ENCODE measurements at regions not wholly inside any gene's neighbourhood (a gene's known extent, or its start where the extent isn't known, plus 50 kb on each side); places are given as distances from the start of the nearest gene placed in this dataset.

DNA sequence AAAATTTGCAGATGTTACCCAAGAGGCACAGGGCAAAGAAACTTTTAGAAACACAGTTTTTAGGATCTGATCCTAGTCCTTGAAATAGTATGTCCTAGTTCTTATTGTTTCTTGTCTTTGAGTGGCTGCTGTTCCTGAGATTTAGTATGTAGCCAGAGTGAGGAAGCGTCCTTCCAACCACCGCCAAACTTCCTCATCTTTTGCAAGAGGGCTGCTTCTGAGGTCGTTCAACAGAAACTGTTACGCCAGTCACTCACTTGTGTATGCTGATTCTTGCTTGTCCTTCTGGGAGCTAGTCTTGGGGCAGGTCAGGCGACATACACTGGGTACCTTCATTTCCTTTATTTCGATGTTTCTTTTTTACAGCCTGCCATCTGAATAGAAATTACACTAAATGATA, 577.3 kb upstream of the ZNF717 start:
- FAIRE-seq (no peak), DNase-seq (ENCODE audit: insufficient read length, low spot score) (no peak)

DNA sequence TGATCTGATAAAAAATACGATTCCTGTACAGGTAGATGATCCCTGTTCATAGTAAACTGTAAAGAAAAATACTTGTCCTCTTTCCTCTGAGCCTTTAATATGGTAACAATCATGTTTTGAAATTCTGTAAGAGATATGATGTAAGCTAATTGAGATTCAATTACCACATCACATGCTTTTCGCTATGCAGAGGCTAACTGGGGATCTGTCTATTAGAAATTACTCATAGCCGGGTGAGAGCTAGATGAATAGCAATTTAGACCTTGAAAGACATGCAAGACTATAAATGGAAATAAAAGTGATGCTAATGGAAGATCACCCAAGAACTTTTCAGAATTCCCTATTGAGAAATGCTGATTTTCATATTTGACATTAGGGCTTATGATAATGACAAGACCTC, 579.9 kb upstream of the ZNF717 start:
- FAIRE-seq (no peak), DNase-seq (ENCODE audit: insufficient read length, low spot score) (no peak)
- no peak for TF ChIP-seq POLR2AphosphoS5 (IDR thresholded peaks at IDR 0.05; ENCODE audit: low read depth, low read length)

More for the DNA sequence above, 577.3 kb upstream of the ZNF717 start:
- TF ChIP-seq POLR2A (IDR thresholded peaks at IDR 0.05; ENCODE audit: low read depth, low read length) = no peak
- no peak for TF ChIP-seq POU2F2 (IDR thresholded peaks at IDR 0.05; ENCODE audit: low read depth, low read length)
- no peak for TF ChIP-seq TAF1 (IDR thresholded peaks at IDR 0.05; ENCODE audit: low read depth, low read length)
- no peak for TF ChIP-seq POLR2AphosphoS5 (IDR thresholded peaks at IDR 0.05; ENCODE audit: low read depth, low read length)
- no peak for TF ChIP-seq PAX5 (IDR thresholded peaks at IDR 0.05; ENCODE audit: insufficient read depth, low read length, severe bottlenecking)
- no peak for TF ChIP-seq SPI1 (IDR thresholded peaks at IDR 0.05; ENCODE audit: low read depth, low read length)

DNA sequence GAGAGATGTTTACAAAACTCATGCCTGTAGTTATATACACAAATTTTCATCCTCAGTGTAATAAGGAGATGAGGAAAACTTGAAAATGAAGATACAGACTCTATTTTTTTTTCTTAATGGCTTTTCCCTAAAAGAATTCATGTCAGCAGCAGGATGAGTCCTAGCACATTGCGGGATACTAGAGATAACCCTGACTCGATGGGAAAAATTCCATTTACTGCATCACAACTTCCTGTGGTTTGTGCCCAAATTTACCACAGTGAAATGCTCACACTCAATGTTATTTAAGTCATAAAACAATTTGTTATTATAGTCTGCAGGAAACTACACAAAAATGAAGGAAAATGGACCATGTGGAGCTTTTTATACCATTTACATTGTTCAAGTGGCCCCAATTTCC, 581.9 kb upstream of the ZNF717 start:
- no peak for TF ChIP-seq TAF1 (IDR thresholded peaks at IDR 0.05; ENCODE audit: low read depth, low read length)
- no peak for TF ChIP-seq SPI1 (IDR thresholded peaks at IDR 0.05; ENCODE audit: low read depth, low read length)
- TF ChIP-seq POU2F2 (IDR thresholded peaks at IDR 0.05; ENCODE audit: low read depth, low read length) = no peak
- TF ChIP-seq POLR2A (IDR thresholded peaks at IDR 0.05; ENCODE audit: low read depth, low read length) = no peak
- TF ChIP-seq POLR2AphosphoS5 (IDR thresholded peaks at IDR 0.05; ENCODE audit: low read depth, low read length) = no peak
- no peak for TF ChIP-seq PAX5 (IDR thresholded peaks at IDR 0.05; ENCODE audit: insufficient read depth, low read length, severe bottlenecking)
- no peak for DNase-seq (ENCODE audit: insufficient read length, low spot score)
- no peak for FAIRE-seq

DNA sequence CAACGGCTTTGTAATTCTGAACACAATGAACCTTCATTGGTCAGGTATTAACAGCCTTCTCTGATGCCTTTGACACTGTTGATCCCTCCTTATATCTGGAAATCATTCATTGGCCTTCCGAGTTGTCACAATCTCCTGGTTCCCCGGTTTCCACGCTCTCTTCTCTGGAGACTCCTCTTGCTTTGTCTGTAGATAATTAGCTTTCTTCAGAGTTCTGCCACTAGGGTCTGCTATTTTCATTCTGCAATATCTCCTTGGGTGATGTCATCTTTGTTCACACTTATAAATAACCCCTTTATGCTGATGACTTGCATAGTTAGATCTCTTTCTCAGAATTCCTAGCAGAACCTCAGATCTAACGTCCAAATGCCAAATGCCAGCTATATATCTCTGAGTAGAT, 583.8 kb upstream of the ZNF717 start:
- DNase-seq (ENCODE audit: insufficient read length, low spot score) (no peak), FAIRE-seq (no peak)
- TF ChIP-seq POU2F2 (IDR thresholded peaks at IDR 0.05; ENCODE audit: low read depth, low read length) (no peak), POLR2AphosphoS5 (IDR thresholded peaks at IDR 0.05; ENCODE audit: low read depth, low read length) (no peak), PAX5 (IDR thresholded peaks at IDR 0.05; ENCODE audit: insufficient read depth, low read length, severe bottlenecking) (no peak), SPI1 (IDR thresholded peaks at IDR 0.05; ENCODE audit: low read depth, low read length) (no peak), TAF1 (IDR thresholded peaks at IDR 0.05; ENCODE audit: low read depth, low read length) (no peak), POLR2A (IDR thresholded peaks at IDR 0.05; ENCODE audit: low read depth, low read length) (no peak)

DNA sequence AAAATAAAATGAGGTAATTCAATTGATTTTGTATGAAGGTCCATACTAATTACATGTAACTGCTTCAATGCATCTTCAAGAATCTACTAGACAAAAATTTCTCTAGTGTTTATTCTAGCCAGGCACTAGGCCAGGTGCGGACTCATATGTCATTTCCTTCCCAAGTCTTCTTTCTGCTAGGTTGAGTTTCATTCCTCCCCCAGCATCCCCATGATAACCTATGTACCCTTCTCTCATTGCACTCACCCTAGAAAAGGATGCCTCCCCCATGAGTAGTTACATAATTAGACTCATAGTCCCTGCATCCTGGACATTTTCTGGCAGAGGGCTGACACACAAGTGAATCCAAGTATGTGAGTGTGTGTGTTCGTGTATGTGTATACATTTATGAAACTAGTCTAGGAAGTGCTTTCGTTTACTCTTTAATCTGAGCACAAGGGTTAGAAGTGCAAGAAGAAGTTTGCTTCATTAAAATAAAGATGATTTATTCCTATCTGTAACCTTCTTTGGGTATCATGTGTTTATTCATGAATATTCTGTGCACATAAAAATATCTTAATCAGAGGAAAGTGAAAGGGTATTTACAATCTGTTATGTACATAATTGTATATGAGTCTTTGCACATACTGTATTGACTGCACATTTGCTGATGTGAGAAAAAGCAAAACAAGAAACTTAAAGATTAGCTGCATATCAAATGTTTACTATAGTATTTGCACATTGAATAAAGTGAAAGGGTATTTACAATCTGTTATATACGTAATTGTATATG, 585.6 kb upstream of the ZNF717 start:
- FAIRE-seq (no peak), DNase-seq (ENCODE audit: insufficient read length, low spot score) (no peak)
- no peak for TF ChIP-seq TAF1 (IDR thresholded peaks at IDR 0.05; ENCODE audit: low read depth, low read length)

DNA sequence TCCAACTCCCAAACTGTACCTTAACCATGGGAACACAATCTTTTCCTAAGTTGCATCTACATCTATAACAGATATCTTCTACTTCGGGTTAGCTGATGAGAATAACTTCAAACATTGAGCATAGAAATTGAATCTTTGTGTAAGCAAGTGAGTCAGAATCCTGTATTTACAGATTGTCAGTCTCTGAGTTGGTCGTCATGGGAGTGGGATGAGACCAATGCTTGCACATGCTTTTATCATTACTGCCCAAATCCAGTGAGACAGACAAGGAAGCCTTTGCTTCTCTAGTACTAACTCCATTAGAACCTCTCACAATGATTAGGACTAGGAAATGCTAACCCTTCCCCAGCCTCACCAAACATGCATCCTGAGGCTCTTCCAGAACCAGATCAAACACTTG, 587.1 kb upstream of the ZNF717 start:
- DNase-seq (ENCODE audit: insufficient read length, low spot score) (no peak), FAIRE-seq (no peak)
- TF ChIP-seq TAF1 (IDR thresholded peaks at IDR 0.05; ENCODE audit: low read depth, low read length) = no peak
- TF ChIP-seq POLR2A (IDR thresholded peaks at IDR 0.05; ENCODE audit: low read depth, low read length) = no peak
- no peak for TF ChIP-seq SPI1 (IDR thresholded peaks at IDR 0.05; ENCODE audit: low read depth, low read length)
- TF ChIP-seq POLR2AphosphoS5 (IDR thresholded peaks at IDR 0.05; ENCODE audit: low read depth, low read length) = no peak
- TF ChIP-seq PAX5 (IDR thresholded peaks at IDR 0.05; ENCODE audit: insufficient read depth, low read length, severe bottlenecking) = no peak
- TF ChIP-seq POU2F2 (IDR thresholded peaks at IDR 0.05; ENCODE audit: low read depth, low read length) = no peak

DNA sequence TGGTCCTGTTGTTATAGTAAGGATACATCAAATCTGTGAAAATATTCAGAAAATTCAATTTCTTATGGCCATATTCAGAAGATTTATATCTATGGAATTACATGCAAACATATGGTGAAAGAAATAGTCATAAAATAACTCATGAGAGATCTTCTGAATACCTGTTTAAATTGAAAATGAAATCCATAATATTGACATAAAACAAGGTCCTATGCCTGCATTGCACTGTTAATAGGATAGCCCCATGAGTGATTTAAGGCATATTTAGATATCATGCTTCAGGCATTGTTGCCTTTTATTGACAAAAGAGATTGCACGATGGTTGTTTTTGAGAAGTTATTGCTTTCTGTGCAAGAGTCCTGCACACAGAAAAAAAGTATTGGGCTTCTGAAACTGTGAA, 591.7 kb upstream of the ZNF717 start:
- DNase-seq (ENCODE audit: insufficient read length, low spot score) (no peak), FAIRE-seq (no peak)
- TF ChIP-seq TAF1 (IDR thresholded peaks at IDR 0.05; ENCODE audit: low read depth, low read length) (no peak), PAX5 (IDR thresholded peaks at IDR 0.05; ENCODE audit: insufficient read depth, low read length, severe bottlenecking) (no peak), POU2F2 (IDR thresholded peaks at IDR 0.05; ENCODE audit: low read depth, low read length) (no peak), POLR2A (IDR thresholded peaks at IDR 0.05; ENCODE audit: low read depth, low read length) (no peak), SPI1 (IDR thresholded peaks at IDR 0.05; ENCODE audit: low read depth, low read length) (no peak), POLR2AphosphoS5 (IDR thresholded peaks at IDR 0.05; ENCODE audit: low read depth, low read length) (no peak)

DNA sequence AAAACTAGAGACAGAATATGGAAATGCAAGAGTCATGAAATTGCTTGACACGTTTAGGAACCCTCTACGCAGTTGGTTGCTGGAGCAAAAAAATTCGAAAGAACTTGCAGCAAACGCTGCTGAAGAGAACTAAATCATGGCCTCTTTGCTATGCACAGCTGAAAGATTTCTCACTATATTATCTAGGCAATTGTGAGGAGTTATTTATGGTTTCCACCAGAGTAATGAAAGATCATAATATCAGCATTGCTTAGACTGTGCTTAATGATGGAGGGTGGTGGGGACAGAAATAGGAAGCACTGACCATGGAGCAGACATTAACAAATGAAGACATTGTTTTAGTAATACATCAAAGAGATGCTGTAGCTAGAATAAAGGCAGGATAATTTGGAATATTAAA, 593.4 kb upstream of the ZNF717 start:
- TF ChIP-seq PAX5 (IDR thresholded peaks at IDR 0.05; ENCODE audit: insufficient read depth, low read length, severe bottlenecking) (no peak), POU2F2 (IDR thresholded peaks at IDR 0.05; ENCODE audit: low read depth, low read length) (no peak), POLR2A (IDR thresholded peaks at IDR 0.05; ENCODE audit: low read depth, low read length) (no peak), TAF1 (IDR thresholded peaks at IDR 0.05; ENCODE audit: low read depth, low read length) (no peak), POLR2AphosphoS5 (IDR thresholded peaks at IDR 0.05; ENCODE audit: low read depth, low read length) (no peak), SPI1 (IDR thresholded peaks at IDR 0.05; ENCODE audit: low read depth, low read length) (no peak)
- FAIRE-seq = no peak

DNA sequence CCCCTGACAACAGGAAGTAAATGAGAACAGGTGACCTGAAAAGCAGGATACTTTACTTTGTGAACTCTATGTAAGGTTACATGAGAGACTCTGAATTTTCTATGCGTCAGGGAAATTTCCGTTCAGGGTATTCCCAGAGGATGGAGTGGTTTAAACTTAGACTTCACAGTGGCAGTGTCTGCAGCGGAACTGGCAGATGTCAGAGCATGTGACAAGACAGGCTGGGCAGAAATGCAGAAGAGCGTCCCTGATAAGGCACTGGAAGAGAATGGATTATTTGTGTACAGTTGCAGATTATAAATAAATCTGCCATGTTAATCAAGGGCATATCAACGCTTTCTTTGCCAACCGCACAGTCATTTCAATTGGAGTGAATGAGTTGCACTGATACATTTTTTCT, 598.4 kb upstream of the ZNF717 start:
- no peak for FAIRE-seq
- TF ChIP-seq PAX5 (IDR thresholded peaks at IDR 0.05; ENCODE audit: insufficient read depth, low read length, severe bottlenecking) (no peak), TAF1 (IDR thresholded peaks at IDR 0.05; ENCODE audit: low read depth, low read length) (no peak), SPI1 (IDR thresholded peaks at IDR 0.05; ENCODE audit: low read depth, low read length) (no peak), POU2F2 (IDR thresholded peaks at IDR 0.05; ENCODE audit: low read depth, low read length) (no peak), POLR2AphosphoS5 (IDR thresholded peaks at IDR 0.05; ENCODE audit: low read depth, low read length) (no peak), POLR2A (IDR thresholded peaks at IDR 0.05; ENCODE audit: low read depth, low read length) (no peak)
- no peak for DNase-seq (ENCODE audit: insufficient read length, low spot score)

More for the DNA sequence above, 593.4 kb upstream of the ZNF717 start:
- DNase-seq (ENCODE audit: insufficient read length, low spot score) = no peak

DNA sequence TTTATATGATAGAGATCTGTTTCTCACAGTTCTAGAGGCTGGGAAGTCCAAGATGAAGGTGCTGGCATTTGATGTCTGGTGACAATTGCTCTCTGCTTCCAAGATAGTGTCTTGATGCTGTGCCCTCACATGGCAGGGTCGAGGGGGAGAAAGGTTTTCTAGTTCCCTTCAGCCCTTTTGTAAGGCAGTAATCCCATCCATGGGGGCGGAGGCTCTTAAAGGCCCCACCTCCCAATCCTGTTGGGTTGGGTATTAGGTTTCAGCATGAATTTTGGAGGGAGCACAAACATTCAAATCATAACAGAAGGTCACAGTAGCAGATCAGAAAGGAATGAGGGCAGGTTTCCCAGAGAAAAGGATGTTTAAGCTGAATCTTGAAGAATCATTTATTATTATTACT, 601.7 kb upstream of the ZNF717 start:
- TF ChIP-seq PAX5 (IDR thresholded peaks at IDR 0.05; ENCODE audit: insufficient read depth, low read length, severe bottlenecking) = no peak
- DNase-seq (ENCODE audit: insufficient read length, low spot score) (no peak), FAIRE-seq (no peak)
